Endodermal cell (in vitro differentiated cells): ENCODE measurements at regions not wholly inside any gene's neighbourhood (a gene's known extent, or its start where the extent isn't known, plus 50 kb on each side); places are given as distances from the start of the nearest gene placed in this dataset.

ENCODE experiments used
- DNase-seq: peaks from one replicate; pipeline ENCODE4 v3.0.0-alpha.2; 2017
- H3K27ac ChIP-seq: 2 replicates; pipeline ENCODE4 v1.5.1; 2013; ENCODE audit warnings: mild to moderate bottlenecking, low read depth, low read length, moderate library complexity
- H3K27me3 ChIP-seq: 2 replicates; pipeline ENCODE4 v1.6.1; 2013; ENCODE audit warnings: mild to moderate bottlenecking, low read length, moderate library complexity; ENCODE audit not compliant: insufficient read depth, control insufficient read depth, poor library complexity, severe bottlenecking
- H3K36me3 ChIP-seq: 2 replicates; pipeline ENCODE4 v1.7.0; 2013; ENCODE audit warnings: mild to moderate bottlenecking, low read length, moderate library complexity; ENCODE audit not compliant: control insufficient read depth, insufficient read depth
- H3K4me1 ChIP-seq: one replicate; pipeline ENCODE4 v1.7.0; 2013; ENCODE audit warnings: low read length; ENCODE audit not compliant: control insufficient read depth, insufficient read depth
- H3K4me3 ChIP-seq: 2 replicates; pipeline ENCODE4 v1.5.1; 2013; ENCODE audit warnings: mild to moderate bottlenecking, low read length, moderate library complexity
- H3K9ac ChIP-seq: 2 replicates; pipeline ENCODE4 v1.6.1; 2013; ENCODE audit warnings: mild to moderate bottlenecking, low read length, moderate library complexity; ENCODE audit not compliant: poor library complexity, severe bottlenecking; ENCODE audit errors: extremely low read depth
- H3K9me3 ChIP-seq: 2 replicates; pipeline ENCODE4 v1.6.1; 2013; ENCODE audit warnings: mild to moderate bottlenecking, low read length, moderate library complexity; ENCODE audit not compliant: control insufficient read depth
- H3K27ac Mint-ChIP-seq: 2 replicates; pipeline ENCODE4 v1.8.0; 2020; ENCODE audit warnings: mixed read lengths
- H3K27me3 Mint-ChIP-seq: 2 replicates; pipeline ENCODE4 v1.8.0; 2021; ENCODE audit warnings: mild to moderate bottlenecking, mixed read lengths; ENCODE audit not compliant: insufficient read depth
- H3K36me3 Mint-ChIP-seq: 2 replicates; pipeline ENCODE4 v1.8.0; 2020; ENCODE audit warnings: low read depth, mixed read lengths
- H3K4me1 Mint-ChIP-seq: 2 replicates; pipeline ENCODE4 v1.8.0; 2020; ENCODE audit warnings: mixed read lengths
- H3K4me3 Mint-ChIP-seq: 2 replicates; pipeline ENCODE4 v1.8.0; 2020; ENCODE audit warnings: mild to moderate bottlenecking, moderate library complexity, mixed read lengths
- H3K9me3 Mint-ChIP-seq: 2 replicates; pipeline ENCODE4 v1.8.0; 2020; ENCODE audit warnings: mild to moderate bottlenecking, mixed read lengths
- CTCF ChIP-seq: fragments of 200-600 bp; sonication (generic); conservative IDR thresholded peaks from 2 replicates; pipeline ENCODE4 v1.5.0; 2021; ENCODE audit warnings: antibody characterized with exemption, mild to moderate bottlenecking
- WGBS, 2 experiments: methylation state at CpG; one replicate each; pipeline versions ENCODE4 v1.1.5 to v1.1.7; 2013; ENCODE audit warnings: missing lambda C conversion rate in 2 of 2, mixed read lengths in 1 of 2; ENCODE audit not compliant: insufficient coverage in 1 of 2, insufficient read length in 1 of 2; 5-methylcytosine and 5-hydroxymethylcytosine counted together

- H3K9me3 ChIP-seq: no peaks in the 10 kb centered on the region
- no peaks in the 10 kb centered on the region for H3K27me3 ChIP-seq
- no peak for TF ChIP-seq CTCF
- no peak overlapping the region for H3K9ac ChIP-seq
- H3K4me3 Mint-ChIP-seq: no peak overlapping the region
- no peak overlapping the region for H3K27ac ChIP-seq
- WGBS, 2 experiments: 92 to 93% methylated on average over 9 of the region's 9 CpGs
- no peaks in the 10 kb centered on the region for H3K4me1 ChIP-seq
- H3K4me3 ChIP-seq: no peak overlapping the region
- H3K36me3 ChIP-seq: no peaks in the 10 kb centered on the region
- H3K9me3 Mint-ChIP-seq: peaks cover 2% of the 10 kb centered on the region
- DNase-seq: no peak
- no peaks in the 10 kb centered on the region for H3K4me1 Mint-ChIP-seq
- H3K27ac Mint-ChIP-seq: no peak overlapping the region
- peaks cover 6% of the 10 kb centered on the region for H3K27me3 Mint-ChIP-seq
- H3K36me3 Mint-ChIP-seq: no peaks in the 10 kb centered on the region
Measured at GRCh38 chr5:10124287-10124686, 125.4 kb downstream of the ATPSCKMT start.

- no peak overlapping the region for H3K27ac Mint-ChIP-seq
- no peak overlapping the region for H3K27ac ChIP-seq
- WGBS, 2 experiments: 91 to 97% methylated on average over 3 to 7 of the region's 7 CpGs
- peaks cover 8% of the 10 kb centered on the region for H3K27me3 Mint-ChIP-seq
- H3K4me3 Mint-ChIP-seq: no peak overlapping the region
- TF ChIP-seq CTCF: no peak
- H3K36me3 ChIP-seq: no peaks in the 10 kb centered on the region
- H3K27me3 ChIP-seq: no peaks in the 10 kb centered on the region
- H3K4me1 ChIP-seq: no peaks in the 10 kb centered on the region
- no peaks in the 10 kb centered on the region for H3K36me3 Mint-ChIP-seq
- H3K9ac ChIP-seq: no peak overlapping the region
- peaks cover 2% of the 10 kb centered on the region for H3K9me3 Mint-ChIP-seq
- no peak for DNase-seq
- no peak overlapping the region for H3K4me3 ChIP-seq
- H3K9me3 ChIP-seq: no peaks in the 10 kb centered on the region
- H3K4me1 Mint-ChIP-seq: no peaks in the 10 kb centered on the region
Measured at GRCh38 chr5:10123254-10123989, 126.3 kb downstream of the ATPSCKMT start.

- Histone ChIP-seq H3K4me1 (no peaks in the 10 kb centered on the region), H3K27ac (no peak overlapping the region), H3K27me3 (no peaks in the 10 kb centered on the region), H3K9ac (no peak overlapping the region), H3K36me3 (no peaks in the 10 kb centered on the region), H3K9me3 (no peaks in the 10 kb centered on the region), H3K4me3 (no peak overlapping the region)
- peaks cover 2% of the 10 kb centered on the region for H3K9me3 Mint-ChIP-seq
- H3K36me3 Mint-ChIP-seq: no peaks in the 10 kb centered on the region
- no peak overlapping the region for H3K4me3 Mint-ChIP-seq
- WGBS, 2 experiments: 100% methylated on average over 1 of the region's 1 CpG; no CpG with 5 or more reads in 1 of the 2 experiments
- TF ChIP-seq CTCF: no peak
- no peak for DNase-seq
- H3K4me1 Mint-ChIP-seq: no peaks in the 10 kb centered on the region
- H3K27me3 Mint-ChIP-seq: peaks cover 2% of the 10 kb centered on the region
- no peak overlapping the region for H3K27ac Mint-ChIP-seq
Measured at GRCh38 chr5:10122076-10122726, 127.5 kb downstream of the ATPSCKMT start.
